ENCODE measurements at regions not wholly inside any gene's neighbourhood (a gene's known extent, or its start where the extent isn't known, plus 50 kb on each side); places are given as distances from the start of the nearest gene placed in this dataset.

- Histone ChIP-seq H3K9me3 (ENCODE audit: control insufficient read depth, insufficient read depth, low read depth, low read length) (no peaks in the 10 kb centered on the region), H3K27ac (ENCODE audit: extremely low read depth, low read depth, low read length) (no peak overlapping the region), H3K4me1 (ENCODE audit: control insufficient read depth, insufficient read depth, low read length) (no peaks in the 10 kb centered on the region; the same call in 1 of the 2 replicates), H3K36me3 (ENCODE audit: control insufficient read depth in 2 of 2, insufficient read depth in 1 of 2, low read length in 2 of 2) (no peaks in the 10 kb centered on the region), H3K4me3 (ENCODE audit: low read depth, low read length) (no peak overlapping the region)
- CTCF ChIA-PET: no interaction called here
- POLR2A ChIA-PET: no interaction called here
- TF ChIP-seq ZNF302 (tag by site-specific recombination; IDR thresholded peaks at IDR 0.05; ENCODE audit: low read depth): no peak
- no peak for TF ChIP-seq ZNF10 (tag by site-specific recombination; IDR thresholded peaks at IDR 0.05)
- TF ChIP-seq GLIS2 (tag by site-specific recombination; IDR thresholded peaks at IDR 0.05): no peak
- no peak for TF ChIP-seq ZNF473 (tag by site-specific recombination; IDR thresholded peaks at IDR 0.05)
- no peak for TF ChIP-seq RBAK (tag by site-specific recombination; IDR thresholded peaks at IDR 0.05)
- no peak for TF ChIP-seq BCL6B (tag by site-specific recombination; IDR thresholded peaks at IDR 0.05)
- no peak for TF ChIP-seq ZNF521 (tag by site-specific recombination; IDR thresholded peaks at IDR 0.05)
- no peak for TF ChIP-seq ZNF155 (tag by site-specific recombination; IDR thresholded peaks at IDR 0.05)
- TF ChIP-seq ZFHX2 (tag by site-specific recombination; conservative IDR thresholded peaks at IDR 0.05): no peak
- TF ChIP-seq ZNF548 (tag by site-specific recombination; IDR thresholded peaks at IDR 0.05): no peak
- no peak for TF ChIP-seq ZNF394 (tag by site-specific recombination; IDR thresholded peaks at IDR 0.05; ENCODE audit: borderline replicate concordance)
- no peak for TF ChIP-seq EGR2 (tag by site-specific recombination; IDR thresholded peaks at IDR 0.05; ENCODE audit: low read depth)
- no peak for TF ChIP-seq ZNF341 (tag by site-specific recombination; IDR thresholded peaks at IDR 0.05; ENCODE audit: low read depth)
- TF ChIP-seq ZBTB44 (tag by site-specific recombination; IDR thresholded peaks at IDR 0.05): no peak
- TF ChIP-seq, protein P1, sequence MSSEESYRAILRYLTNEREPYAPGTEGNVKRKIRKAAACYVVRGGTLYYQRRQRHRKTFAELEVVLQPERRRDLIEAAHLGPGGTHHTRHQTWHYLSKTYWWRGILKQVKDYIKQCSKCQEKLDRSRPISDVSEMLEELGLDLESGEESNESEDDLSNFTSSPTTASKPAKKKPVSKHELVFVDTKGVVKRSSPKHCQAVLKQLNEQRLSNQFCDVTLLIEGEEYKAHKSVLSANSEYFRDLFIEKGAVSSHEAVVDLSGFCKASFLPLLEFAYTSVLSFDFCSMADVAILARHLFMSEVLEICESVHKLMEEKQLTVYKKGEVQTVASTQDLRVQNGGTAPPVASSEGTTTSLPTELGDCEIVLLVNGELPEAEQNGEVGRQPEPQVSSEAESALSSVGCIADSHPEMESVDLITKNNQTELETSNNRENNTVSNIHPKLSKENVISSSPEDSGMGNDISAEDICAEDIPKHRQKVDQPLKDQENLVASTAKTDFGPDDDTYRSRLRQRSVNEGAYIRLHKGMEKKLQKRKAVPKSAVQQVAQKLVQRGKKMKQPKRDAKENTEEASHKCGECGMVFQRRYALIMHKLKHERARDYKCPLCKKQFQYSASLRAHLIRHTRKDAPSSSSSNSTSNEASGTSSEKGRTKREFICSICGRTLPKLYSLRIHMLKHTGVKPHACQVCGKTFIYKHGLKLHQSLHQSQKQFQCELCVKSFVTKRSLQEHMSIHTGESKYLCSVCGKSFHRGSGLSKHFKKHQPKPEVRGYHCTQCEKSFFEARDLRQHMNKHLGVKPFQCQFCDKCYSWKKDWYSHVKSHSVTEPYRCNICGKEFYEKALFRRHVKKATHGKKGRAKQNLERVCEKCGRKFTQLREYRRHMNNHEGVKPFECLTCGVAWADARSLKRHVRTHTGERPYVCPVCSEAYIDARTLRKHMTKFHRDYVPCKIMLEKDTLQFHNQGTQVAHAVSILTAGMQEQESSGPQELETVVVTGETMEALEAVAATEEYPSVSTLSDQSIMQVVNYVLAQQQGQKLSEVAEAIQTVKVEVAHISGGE (tag by site-specific recombination; conservative IDR thresholded peaks at IDR 0.05; ENCODE audit: low read depth): no peak
- no peak for TF ChIP-seq ZNF596 (tag by site-specific recombination; IDR thresholded peaks at IDR 0.05)
- no peak for TF ChIP-seq ZNF157 (tag by site-specific recombination; IDR thresholded peaks at IDR 0.05)
- TF ChIP-seq ZFP3 (tag by site-specific recombination; IDR thresholded peaks at IDR 0.05; ENCODE audit: low read depth): no peak
These were observed 481.4 kb upstream of the CAMK1G start for GRCh38 chr1:209102120-209102519.

- ChIA-PET CTCF (interaction anchor here (0.6 kb wide), 2 partner anchors 266 to 336 kb away, joined by 3 to 4 read pairs; no protein-coding TSS in a partner anchor), POLR2A (no interaction called here)
- no peak overlapping the region for H3K27ac ChIP-seq (ENCODE audit: extremely low read depth, low read depth, low read length)
- no peaks in the 10 kb centered on the region for H3K36me3 ChIP-seq (ENCODE audit: control insufficient read depth in 2 of 2, insufficient read depth in 1 of 2, low read length in 2 of 2)
- H3K4me3 ChIP-seq (ENCODE audit: low read depth, low read length): no peak overlapping the region
- H3K9me3 ChIP-seq (ENCODE audit: control insufficient read depth, insufficient read depth, low read depth, low read length): no peaks in the 10 kb centered on the region
- no peaks in the 10 kb centered on the region; the same call in 1 of the 2 replicates for H3K4me1 ChIP-seq (ENCODE audit: control insufficient read depth, insufficient read depth, low read length)
- TF ChIP-seq ZBTB21 (tag by site-specific recombination; IDR thresholded peaks at IDR 0.05) (no peak), ZNF221 (tag by site-specific recombination; IDR thresholded peaks at IDR 0.05; ENCODE audit: borderline replicate concordance) (no peak), ZNF623 (tag by site-specific recombination; IDR thresholded peaks at IDR 0.05) (no peak), ZNF544 (tag by site-specific recombination; IDR thresholded peaks at IDR 0.05) (no peak), ZNF624 (tag by site-specific recombination; IDR thresholded peaks at IDR 0.05) (no peak), ZSCAN30 (tag by site-specific recombination; IDR thresholded peaks at IDR 0.05) (no peak), ZNF521 (tag by site-specific recombination; IDR thresholded peaks at IDR 0.05) (no peak), ZNF248 (tag by site-specific recombination; IDR thresholded peaks at IDR 0.05) (no peak), HOXA7 (CRISPR knock-in tag; IDR thresholded peaks at IDR 0.05; ENCODE audit: borderline replicate concordance) (no peak), PATZ1 (tag by site-specific recombination; IDR thresholded peaks at IDR 0.05) (no peak)
- TF ChIP-seq, protein P2, sequence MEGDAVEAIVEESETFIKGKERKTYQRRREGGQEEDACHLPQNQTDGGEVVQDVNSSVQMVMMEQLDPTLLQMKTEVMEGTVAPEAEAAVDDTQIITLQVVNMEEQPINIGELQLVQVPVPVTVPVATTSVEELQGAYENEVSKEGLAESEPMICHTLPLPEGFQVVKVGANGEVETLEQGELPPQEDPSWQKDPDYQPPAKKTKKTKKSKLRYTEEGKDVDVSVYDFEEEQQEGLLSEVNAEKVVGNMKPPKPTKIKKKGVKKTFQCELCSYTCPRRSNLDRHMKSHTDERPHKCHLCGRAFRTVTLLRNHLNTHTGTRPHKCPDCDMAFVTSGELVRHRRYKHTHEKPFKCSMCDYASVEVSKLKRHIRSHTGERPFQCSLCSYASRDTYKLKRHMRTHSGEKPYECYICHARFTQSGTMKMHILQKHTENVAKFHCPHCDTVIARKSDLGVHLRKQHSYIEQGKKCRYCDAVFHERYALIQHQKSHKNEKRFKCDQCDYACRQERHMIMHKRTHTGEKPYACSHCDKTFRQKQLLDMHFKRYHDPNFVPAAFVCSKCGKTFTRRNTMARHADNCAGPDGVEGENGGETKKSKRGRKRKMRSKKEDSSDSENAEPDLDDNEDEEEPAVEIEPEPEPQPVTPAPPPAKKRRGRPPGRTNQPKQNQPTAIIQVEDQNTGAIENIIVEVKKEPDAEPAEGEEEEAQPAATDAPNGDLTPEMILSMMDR (tag by site-specific recombination; IDR thresholded peaks at IDR 0.05): no peak
These were observed 481.0 kb upstream of the CAMK1G start for GRCh38 chr1:209102531-209102930.
